HG02840 (cell line): ENCODE measurements at regions not wholly inside any gene's neighbourhood (a gene's known extent, or its start where the extent isn't known, plus 50 kb on each side); places are given as distances from the start of the nearest gene placed in this dataset.

ENCODE experiments used
- ATAC-seq: cut with Tn5 transposase; IDR thresholded peaks from one replicate; pipeline ENCODE4 v1.9.1; 2021; ENCODE audit warnings: mild to moderate bottlenecking, moderate library complexity, moderate number of reproducible peaks; ENCODE audit not compliant: unreplicated experiment, low FRiP score

DNA sequence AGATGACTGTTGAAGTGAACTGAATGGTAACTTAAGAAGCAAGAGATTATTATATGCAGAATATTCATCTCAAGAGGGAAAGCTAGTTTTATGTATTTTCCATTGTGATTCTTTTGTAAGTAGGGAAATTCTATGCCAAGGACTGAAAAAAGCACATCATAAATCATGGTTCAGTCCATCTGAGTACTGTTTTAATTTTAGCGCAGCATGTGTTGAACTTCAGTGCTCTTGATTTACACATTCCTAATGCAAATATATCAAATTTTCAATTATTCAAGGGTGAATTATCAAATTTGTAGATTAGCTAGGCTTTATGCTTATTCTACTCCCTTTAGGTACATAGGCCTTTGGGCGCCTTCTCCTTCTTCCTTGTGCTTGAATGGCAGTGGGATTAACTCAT is 50.3 kb upstream of the TCF12 start:
- ATAC-seq: no peak

DNA sequence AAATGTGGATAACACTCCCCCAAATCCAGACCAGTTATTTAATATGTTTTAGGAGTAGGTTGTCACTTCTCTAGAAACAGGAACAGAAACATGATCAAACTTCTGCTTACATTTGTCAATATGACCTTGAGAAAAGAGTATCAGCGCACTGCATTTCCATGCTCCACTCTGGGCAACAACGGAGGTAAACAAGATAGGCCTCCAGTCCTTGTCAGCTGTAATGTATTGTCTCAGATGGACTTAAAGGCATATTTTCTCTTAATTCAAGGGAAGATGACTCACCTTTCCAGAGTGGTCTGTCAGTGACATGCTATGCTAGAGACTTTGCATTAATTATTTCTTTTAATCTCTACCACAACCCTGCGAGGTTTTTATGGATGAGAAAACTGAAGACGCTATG is 51.6 kb upstream of the TCF12 start:
- no peak for ATAC-seq

DNA sequence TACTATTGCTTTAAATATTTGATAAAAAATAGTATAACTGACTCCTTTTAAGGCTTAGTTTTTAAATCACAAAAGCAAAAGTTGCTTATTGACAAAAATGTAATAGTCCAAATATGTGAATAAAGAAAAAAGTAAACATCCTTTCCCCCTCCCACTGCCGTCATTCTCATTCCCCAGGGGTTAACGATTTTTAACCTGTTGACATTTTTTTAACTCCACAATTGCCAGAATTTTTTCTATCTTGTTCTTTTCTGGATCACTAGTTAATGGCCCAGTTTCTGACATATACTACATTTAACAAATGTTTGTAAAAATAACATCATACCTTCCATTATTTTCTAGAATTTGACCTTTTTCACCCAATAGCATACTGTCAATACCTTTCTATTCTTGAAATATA is 60.6 kb upstream of the TCF12 start:
- no peak for ATAC-seq

DNA sequence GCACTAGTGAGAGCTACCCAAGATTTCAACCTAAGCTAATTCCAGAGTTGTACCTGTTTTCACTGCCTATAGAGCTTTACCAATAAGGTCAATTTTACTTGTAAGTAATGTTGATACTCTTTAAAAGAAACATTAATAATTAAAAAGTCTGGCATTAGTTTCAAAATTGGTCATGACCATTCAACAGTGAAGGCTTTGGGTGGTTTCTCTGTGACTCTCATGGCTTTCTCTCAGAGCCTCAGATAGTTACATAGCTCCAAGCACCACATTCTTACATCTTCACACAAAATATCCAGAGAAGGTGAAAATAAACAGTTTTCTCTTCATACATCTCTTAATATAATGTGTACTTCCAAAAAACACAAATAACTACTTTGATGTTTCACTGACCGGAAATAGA is 61.5 kb upstream of the TCF12 start:
- no peak for ATAC-seq

DNA sequence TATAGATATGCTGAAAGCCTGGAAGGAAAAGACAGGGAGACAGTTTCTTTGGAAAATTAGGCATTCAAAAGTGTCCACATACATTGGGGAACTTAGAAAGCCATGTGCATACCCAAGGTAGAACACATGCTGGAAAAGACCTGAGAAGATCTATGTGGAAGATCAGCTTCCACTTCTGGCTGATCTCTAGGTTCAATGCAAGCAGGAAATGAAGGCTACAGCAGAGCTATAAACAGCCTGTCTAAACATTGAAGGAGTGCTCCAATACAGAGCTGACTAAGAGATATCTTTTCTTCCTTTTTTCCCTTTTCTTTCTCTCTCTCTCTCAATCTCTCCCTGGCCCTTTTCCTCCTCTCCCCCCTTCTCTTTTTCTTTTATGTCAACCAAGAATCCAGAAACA is 73.6 kb upstream of the TCF12 start:
- ATAC-seq: no peak

DNA sequence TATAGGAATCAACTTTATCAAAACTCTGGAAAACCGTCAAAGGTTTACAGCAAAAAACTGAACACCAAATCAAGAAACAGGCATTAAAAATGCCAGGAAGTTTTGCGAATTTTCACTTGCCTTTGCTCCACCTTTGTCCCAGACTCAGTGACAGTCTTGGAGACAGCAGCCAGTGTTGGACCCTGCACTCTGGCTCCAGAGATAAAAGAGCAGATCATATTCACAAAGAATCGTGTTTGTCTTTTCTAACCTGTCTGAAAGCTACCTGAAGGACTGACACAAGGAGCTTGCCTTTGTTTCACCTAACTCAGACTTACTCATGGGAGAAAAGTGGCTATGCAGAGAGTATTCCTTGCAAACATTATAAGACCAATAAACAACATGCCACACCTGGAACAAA is 74.0 kb upstream of the TCF12 start:
- ATAC-seq: no peak

DNA sequence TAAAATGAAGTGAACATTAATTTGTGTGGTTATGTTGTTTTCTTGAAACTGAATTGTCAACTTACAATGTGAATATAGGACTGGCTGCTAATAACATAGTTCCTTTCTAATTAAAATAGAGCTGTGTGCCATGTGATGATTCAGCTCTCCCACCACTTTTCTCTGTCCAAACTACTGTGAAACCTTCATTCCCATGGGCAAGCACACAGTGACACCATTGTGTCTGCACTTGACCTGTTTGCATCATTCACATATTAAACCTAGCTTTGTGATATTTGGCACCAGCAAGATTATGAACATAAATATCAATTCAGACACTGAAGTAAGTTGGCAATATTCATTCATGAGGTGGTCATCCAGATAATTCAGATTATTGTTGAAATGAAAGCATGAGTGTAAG is 78.8 kb upstream of the TCF12 start:
- ATAC-seq: no peak

DNA sequence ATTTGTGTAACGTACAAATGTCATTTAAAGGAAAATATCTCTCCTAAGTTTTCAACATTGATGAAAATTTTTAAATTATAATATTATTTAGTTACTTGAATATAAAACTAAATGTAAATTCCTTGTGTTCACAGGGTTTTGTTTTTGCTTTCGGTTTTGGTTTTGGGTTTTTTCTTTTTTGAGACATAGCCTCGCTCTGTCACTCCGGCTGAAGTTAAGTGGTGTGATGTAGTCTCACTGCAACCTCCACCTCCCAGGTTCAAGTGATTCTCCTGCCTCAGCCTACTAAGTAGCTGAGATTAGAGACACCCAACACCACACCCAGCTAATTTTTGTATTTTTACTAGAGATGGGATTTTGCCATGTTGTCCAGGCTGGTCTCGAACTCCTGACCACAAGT is 79.3 kb upstream of the TCF12 start:
- ATAC-seq: no peak

DNA sequence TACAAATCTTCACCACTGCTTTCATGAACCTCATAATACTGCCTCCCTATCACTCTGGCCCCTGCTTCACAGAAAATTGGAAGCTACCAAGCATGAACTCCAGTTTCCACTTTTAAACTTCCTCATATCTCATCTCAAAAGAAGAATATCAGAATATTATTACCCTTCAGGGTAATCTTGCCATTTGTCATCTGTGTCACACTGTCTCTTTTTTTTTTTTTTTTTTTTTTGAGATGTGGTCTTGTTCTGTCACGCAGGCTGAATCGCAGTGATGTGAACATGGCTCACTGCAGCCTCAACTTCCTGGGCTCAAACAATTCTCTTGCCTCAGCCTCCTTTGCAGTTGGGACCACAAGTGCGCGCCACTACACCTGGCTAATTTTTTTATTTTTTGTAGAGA is 80.4 kb upstream of the TCF12 start:
- ATAC-seq: no peak

DNA sequence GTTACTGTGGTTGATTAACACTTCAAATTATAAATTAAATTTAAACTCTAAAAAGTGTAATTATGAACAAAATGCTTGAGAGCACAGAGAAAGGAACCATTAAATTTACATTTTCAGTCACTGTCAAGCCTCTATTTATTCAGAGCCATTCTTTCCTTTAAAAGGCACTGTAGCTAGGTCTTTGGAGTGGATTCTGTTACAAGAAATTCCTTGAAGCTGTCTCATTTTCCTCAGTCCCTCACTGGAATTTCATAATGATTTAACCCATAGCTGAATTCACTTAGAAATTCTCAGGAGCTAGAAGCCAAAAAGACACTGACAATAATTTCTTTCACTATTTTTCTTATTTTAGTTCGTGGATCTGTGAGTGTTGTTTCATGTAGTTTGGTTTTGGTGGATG is 81.2 kb upstream of the TCF12 start:
- ATAC-seq: no peak

DNA sequence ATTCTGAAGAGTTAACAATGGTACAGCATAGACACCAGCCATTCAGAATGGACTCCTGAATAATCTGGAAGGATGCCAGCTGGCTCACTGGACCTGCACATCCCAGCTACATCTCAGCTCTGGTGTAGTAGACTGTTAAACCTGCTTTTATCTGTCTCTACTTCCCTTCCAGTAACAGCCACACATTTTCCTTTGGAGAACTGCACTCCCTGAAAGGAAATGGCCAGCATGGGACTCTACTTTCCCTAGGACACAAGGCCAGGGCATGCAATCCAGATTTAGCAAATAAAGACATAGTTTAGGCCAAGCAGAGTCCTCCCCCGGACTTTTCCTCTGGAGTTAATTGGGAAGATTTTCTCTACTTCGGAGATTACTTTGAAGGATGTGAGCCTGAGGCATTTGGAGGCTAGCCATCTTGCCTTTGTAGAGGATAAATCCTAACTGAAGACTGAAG is 82.7 kb upstream of the TCF12 start:
- ATAC-seq: no peak

DNA sequence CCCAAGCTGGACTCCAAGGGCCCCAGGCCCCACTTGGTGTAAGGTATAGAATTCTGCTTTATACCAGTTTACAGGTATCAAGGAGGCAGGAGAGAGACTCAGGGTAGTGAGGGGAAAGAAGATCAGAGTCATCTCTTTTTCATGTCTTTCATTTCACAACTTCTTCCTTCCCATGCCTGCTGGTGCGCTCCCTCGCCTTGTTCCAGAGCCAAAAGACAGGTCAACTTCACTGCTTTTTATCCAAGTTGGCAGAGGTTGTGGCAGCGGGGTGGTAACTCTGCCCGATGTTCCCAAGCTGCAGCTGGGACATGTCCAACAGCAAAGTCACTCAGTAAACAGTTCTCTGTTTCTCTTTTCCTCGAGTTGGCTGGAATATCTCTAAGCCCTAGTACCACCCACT is 86.3 kb upstream of the TCF12 start:
- ATAC-seq: no peak

DNA sequence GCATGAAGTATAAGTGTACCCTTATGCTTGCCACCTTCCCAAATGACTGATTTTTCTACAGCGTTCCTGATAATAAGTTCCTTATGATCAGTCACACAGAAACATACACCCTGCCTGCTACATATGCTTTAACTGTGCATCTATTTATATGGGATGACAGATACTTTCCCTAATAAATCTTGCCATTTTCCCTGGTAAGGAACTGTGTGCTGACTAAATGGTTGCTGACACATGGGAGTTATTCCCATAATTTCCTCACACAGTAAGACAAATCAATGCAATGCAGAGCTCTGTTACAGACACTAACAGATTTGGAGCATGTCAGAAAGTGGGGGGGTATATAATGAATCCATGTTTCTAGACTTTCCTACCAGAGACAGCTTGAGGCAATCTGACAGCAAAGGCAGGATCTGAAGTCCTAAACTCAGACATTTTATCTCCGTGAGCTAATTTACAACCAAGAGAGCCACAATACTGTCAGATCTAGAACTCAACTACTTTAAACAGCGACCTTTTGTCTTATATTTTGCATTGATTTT is 86.9 kb upstream of the TCF12 start:
- ATAC-seq: no peak

DNA sequence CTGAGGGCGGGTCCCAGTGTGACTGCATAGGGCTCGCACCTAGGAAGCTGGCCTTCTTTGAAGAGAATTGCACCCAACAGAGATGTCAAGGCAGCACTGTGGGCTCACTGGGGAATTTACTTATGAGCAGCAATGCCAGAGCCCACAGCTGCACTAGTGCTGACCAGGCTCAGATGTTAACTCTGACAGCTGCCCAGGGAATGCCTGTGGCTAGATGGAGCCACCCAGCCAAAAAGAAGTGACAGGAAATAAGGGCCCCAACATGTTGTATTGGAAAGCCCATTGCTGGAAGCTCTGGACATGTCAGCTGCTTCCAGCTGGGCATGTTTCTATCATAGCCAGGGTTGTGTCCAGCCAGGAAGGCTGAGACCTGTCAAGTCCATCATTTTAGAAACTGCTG is 90.9 kb upstream of the ZNF280D start:
- ATAC-seq: no peak

DNA sequence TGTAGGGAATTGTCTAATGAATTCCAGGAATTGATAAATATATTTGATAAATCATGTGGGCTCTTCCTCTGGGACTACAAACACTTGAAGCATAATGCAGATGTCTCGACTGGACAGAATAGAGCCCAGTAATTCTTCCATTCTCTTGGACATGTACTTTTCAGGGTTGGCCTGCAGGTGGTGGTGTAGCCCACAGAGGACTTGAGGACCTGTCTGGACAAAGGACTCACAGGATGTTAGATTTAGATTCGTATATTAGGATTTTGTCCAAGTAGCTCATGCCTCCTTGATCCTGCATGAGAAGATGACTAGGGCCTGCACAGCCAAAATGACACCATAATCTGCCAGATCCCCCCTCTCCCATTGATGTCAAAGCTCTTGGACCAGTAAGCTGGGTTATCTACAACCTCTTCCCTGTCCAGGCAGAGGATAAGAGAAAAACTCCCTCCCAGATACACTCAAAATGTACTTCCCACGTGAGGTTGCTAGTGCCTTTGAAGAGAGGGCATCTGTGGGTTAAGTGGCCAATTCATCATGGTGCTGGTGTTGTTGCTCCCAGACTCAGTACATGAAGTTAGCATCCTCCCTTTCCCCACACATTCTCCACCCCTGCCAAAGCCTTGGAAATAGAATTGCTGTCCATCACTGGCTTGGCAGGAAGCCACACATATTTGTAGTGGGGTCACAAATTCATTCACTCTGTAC is 88.6 kb upstream of the ZNF280D start:
- ATAC-seq: no peak

DNA sequence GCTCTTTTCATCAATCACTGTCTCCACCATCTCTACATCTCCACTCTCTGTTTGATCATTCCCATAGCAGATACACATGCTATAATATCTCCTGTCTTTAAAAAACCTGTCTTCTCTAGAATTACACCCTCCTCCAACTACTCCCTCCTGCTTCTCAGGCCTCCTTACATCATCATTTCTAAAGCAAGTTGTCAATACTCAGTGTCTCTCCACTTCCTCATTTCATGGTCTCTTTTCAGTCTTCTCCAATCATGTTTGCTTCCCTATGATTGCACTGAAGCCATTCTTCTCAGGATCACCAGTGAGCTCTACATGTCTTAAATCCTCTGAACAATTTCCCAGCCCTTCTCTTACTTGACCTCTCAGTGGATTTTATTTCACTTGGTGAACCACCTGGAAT is 87.0 kb upstream of the ZNF280D start:
- no peak for ATAC-seq

DNA sequence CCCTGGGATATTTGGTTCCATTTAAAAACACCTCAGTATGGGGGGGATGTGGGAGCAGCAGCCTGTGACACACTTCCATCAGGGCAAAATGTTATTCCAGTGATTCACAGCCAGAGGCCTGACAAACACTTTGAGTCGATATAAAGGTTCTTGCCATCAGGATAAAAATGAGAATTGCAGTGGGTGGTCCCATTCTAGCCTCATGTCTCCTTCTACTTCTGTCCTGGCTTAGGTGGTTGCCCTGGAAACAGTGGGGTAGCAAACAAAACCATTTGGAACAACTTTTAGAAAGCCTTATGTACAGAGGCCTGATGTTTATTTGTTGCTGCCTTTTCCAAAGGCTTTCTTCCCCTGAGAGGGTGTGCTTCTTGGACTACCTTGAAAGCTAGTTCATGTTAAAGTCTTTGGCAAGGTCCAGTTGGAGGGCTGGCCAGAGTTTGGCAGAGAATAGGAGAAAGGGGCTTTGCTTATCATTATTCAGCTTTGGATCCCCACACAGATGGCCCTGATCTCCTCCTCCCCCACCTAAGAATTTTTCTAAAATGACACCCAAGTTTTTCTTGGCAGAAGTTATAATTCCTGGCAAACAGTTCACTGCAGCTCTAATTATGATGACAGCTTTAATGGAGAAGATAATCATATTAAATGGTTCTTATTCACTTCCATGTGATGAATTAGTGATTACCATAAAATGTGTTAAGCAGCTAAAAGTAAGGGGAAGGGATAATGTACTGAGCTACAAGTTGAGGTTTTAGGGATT is 84.2 kb upstream of the ZNF280D start:
- ATAC-seq: no peak

DNA sequence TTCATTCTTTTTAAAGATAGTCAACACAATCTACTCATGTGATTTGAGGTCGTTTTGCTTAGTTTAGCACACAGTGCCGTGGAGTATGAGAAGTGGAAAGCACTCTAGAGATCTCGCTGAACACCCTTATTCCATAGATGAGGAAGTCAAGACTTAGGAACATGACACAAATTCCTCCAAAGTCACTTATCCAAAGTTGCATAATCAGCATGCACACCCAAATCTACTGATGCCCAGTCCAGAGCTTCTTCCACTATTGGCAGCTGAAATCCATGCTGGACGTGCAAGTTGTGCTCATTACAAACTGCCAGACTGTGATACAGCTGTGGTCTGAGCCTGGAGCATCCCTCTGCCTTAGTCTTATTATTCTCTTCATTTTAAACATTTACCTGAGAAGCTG is 83.5 kb upstream of the ZNF280D start:
- no peak for ATAC-seq

DNA sequence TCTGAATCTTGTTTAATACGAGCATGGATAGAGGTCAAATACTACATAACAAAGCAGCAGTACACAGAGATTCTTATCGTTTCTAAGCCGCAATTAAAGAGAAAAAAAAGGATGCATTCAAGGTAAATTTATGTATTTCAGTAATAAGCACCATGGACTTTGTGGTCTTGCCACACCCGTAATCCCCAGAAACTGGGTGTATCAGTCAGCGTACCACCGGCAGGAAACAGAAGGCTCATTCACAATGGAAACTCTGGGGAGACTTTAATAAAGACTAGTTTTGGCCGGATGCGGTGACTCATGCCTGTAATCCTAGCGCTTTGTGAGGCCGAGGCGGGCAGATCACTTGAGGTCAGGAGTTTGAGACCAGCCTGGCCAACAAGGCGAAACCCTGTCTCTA is 81.9 kb upstream of the ZNF280D start:
- no peak for ATAC-seq

DNA sequence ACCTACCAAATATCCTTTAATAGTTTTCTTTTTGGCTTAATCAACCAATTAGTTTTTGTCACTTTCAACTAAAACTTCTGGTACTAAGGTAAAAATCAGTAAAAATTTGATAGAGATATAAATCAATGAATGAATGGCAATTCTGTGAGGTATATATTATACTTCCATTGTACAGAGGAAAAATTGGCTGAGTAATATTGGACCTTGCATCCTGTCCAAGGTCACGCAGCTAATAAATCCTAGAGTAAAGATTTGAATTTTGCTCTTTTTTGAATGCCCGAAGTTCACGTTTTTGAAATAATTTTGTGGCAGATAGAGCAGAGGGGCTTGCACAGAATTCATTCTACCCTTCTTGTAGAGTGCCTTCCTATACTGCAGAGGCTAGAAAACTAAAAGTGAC is 81.1 kb upstream of the ZNF280D start:
- no peak for ATAC-seq

DNA sequence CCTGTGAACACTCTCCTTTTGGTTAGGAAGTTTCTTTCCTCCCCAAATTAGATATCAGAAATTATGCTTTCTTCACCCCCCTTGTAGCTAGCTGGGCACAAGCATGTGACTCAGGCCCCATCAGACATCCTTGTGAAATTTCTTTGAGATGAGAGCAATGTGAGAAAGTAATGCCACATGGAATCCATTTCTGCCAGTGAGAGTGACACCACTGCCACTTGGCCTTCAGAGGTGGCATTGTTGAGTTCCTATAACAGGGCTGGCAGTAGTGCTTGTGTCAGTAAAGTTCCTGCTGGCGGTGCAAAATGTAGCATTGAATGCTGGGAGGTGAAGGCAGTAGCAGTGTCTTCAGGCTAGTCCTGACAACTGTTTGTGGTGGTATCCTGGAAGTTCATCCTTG is 80.7 kb upstream of the ZNF280D start:
- ATAC-seq: no peak

DNA sequence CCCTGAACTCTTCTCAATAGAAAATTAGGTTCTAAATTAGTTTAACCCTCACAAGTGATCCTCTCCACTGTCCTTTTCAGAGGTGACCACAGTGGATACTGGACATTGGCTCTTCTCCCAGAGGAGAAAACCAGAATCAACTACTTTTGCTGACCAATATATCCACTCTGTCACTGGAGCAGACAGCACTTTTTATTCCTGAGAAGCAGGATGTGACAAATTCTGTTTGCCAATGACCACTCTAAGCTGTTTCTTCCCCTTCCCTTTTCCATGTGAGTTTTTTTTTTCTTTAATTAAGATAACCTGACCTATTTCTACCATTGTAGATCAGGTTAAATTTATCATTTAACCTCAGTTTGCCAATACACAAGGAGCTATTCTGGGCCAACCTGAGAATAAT is 79.7 kb upstream of the ZNF280D start:
- ATAC-seq: no peak
